HG03565 (cell line): ENCODE measurements at regions not wholly inside any gene's neighbourhood (a gene's known extent, or its start where the extent isn't known, plus 50 kb on each side); places are given as distances from the start of the nearest gene placed in this dataset.

Experiments used
- ATAC-seq: cut with Tn5 transposase; IDR thresholded peaks from one replicate; pipeline ENCODE4 v1.9.1; 2021; ENCODE audit warnings: mild to moderate bottlenecking, moderate library complexity; ENCODE audit not compliant: unreplicated experiment

DNA sequence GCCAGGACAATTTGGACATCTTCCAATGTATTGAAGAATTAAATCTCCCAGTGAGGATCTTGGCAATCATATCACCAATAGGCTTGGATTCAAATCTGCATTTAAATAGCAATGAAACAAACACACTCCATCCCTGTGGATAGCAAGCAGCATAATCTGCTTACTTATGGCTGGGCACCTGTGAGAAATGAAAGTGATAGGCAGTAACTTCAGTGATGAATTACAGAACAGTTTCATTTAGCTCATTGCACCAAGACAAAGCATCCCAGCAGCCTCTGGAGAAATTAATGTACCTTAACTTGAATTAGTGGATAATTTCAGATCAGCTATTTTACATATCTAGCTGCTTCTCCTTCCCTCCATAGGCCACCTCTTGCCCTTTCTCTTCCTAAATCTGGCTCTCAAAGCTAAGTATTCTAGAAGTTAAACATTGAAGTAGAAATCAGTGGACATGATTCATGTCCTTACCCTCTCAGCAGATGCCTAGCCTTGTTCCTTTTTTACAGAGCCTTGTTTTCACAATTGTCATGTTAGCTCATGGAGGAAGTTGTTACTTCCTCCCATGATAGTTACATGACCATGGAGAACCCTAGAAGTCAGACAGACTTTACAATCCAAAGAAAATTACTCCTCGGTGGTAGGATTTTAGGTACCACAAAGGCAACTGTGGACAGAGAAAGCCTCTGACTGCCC lies 88.5 kb upstream of the TACR1 start:
- ATAC-seq, result no peak

DNA sequence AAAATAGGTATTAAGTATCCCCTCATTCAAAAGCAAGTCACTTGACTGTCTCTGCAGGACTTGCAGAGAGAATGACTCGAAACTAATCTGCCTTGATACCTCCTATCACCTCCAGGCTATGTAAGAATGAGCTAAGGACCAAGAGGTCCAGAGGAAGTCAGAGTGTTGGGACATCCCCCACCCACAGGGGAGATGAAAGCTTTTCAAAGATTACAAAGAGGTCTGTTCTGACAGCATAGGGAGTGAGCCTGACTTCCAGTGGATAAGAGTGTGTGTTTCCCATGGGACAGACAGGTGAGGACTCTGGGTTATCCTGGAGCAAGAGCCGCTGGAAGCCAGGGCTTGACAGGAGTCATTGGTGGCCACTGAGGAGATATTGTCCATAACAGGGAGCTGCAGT lies 85.0 kb upstream of the TACR1 start:
- ATAC-seq, result peak; percentile 53

DNA sequence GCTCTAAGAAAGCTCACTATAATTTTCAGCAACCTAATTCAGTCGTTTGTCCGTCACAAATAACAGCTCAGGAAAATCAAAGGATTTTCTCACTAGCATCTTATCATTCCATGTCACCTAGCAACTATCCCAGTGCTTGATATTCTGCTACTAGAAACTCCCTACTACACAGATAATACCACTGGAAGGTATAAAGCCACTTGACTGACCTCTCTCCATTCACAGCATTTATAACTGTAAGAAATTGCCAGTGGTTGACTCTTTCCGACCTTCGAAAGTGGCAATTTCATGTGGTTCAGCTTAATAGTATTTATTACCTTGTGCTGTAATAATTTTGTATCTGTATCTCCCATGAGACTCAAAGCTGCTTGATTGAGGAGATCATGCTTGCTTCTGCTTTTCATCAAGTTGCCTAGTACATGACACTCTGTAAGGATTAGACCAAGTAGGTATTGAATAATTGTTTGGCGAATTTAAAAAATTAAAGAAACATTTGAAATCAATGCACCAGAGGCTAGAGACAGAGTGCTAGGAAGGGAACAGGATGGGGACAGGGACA lies 79.6 kb upstream of the TACR1 start:
- no peak for ATAC-seq

DNA sequence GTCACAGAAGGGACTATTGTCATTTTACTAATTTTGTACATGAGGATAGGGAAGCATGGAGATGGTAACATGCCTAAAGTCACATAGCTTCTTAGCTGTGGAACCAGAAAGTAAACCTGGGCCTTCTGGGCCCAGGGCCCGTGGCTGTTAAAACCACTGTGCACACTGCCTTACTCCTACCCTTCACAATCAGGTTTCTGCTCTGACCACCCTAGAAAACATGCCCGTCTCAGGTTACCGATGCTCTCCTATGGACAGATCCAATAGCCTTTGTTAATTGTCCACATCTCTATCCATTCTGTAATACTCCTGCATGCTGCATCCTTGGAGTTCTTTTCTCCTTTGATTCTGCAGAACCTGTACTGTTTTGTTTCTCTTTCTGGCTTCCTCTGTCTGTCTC lies 79.0 kb upstream of the TACR1 start:
- no peak for ATAC-seq

DNA sequence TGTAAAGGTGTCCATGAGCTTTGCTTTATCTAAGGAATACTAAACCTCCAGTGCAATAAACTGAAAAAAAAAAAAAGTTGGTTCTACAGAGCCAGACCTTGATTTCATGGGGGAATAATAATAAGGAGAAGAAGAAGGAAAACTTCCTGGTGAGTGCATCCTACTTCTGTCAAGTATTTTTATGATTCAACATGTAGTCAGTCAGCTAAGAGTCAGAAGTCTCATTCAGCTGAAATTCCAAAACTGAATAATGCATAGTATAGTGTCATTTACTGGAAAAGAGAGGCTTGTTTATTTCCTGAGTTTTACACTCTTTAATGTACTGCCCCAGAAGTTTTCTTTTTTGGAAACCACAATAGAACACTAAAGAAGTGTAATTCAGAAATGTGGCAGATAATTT lies 77.8 kb upstream of the TACR1 start:
- ATAC-seq, result no peak

DNA sequence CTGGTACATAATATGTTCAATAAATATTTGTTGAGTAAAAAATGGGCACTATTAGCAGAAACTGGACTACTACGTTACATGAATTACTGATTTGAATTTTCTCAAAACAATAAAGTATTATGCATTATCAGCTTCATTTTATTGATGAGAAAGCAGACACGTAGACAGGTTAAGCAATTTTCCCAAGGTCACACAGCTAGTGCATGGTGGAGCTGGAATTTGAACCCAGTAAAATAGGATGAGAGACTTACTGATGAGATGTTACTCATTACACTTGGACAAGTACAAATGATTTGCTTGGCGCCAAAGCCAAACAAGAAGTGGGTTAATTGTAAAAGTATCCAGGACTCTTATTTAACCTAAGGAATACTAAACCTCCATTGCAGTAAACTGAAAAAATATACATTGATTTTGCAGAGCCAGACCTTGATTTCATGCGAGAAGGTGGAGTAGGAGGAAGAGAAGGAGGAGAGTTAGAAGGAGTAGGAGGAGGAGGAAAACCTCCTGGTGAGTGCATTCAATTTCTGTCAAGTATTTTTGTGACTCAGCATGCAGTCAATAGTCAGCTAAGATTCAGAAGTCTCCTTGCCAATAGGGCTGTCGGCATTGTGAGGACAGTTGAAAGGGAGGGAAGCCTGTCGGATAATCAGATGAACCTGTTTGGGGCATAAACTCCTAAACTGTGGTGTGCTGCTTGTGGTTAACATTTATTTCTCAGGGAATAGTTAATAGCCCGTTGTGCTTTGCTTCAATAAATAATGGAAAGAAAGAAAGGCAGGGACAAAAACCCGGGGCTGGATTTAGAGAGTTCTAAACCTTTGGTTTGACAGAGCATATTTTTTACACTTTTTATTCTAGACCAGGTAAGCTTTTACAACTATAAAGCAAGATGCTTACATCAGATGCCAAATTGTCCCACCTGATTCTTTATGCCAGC lies 77.0 kb upstream of the TACR1 start:
- no peak for ATAC-seq

DNA sequence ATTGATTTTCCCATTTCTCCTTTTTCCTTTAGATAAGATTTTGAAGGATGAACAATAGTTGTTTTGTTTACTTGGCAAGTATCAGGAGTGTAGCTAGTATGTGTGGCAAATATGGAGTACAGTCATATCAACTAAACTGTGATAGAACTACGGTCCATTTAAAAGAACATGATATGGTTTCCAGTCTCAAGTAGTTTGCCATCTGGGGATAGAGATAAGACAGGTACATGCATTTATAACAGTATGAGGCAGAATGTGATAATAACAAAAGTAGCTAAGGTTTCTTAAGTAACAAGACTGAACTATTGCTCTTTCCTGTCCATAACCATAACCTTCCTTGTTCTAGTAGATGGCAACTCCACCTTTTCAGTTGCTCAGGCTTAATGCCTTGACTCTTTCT lies 75.6 kb upstream of the TACR1 start:
- no peak for ATAC-seq

DNA sequence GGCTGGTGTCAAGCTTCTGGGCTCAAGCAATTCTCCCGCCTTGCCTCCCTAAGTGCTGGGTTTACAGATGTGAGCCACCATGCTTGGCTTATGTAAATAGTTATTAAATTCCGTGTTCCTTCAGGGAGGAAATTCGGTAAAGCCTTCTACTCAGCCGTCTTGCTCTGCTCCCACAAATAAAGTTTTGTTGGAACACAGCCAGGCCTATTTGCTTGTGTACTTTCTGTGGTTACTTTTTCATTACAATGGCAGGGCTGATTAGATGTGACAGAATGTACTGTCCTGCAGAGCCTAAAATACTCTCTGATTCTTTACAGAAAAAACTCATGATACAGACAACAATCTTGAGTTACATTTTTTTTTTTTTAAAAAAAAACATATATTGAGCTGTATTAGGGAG lies 68.8 kb upstream of the TACR1 start:
- ATAC-seq, result no peak

DNA sequence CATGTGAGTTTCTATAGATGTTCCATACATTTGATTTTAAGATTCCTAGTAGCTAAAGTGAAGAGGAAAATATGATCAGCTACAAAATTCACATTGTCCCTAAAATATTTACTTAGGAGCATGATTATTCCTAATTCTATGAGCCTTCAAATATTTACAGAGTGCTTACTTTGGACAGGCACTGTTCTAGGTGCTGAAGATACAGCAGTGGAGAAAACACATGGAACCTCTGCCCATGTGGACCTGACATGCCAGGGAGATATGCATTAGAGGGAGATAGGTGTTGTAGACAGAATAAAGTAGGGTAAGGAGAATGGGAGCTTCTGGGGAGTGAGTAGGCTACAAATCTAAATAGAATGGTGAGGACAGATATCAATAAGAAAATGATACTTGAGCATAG lies 62.6 kb upstream of the TACR1 start:
- ATAC-seq, result no peak

DNA sequence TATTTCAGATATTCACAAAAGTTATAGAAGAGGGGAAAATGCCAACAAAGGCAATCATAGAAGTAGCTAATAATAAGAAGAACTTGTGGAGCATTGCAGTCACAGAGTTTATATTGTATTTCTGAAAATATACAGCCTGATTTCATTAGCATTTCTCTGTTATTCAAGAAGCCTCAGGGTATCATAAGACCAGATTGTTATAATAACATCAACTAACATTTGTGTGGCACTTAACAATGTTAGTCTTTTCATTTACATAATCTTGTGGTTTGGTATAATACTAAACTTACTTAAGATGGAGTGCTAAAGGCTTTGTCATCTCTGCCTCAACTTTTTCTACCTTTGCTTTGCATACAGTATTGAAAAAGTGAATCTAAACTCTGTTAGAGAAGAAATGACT lies 61.6 kb upstream of the TACR1 start:
- no peak for ATAC-seq

DNA sequence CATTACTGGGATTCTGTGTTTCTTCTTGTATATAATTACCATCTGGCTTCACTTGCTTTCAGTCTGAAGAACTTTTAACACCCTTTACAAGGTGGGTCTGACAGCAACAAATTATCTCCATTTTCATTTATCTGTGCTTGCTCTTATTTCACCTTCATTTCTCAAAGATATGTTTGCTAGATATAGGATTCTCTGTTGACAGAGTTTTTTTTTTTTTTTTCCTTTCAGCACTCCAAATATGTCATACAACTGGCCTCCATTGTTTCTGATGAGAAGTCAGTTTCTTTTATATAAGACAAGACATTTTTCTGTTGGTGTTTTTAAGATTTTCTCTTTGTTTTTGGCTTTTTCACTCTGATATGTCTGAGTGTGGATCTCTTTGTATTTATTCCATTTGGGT lies 59.3 kb upstream of the TACR1 start:
- ATAC-seq, result no peak

DNA sequence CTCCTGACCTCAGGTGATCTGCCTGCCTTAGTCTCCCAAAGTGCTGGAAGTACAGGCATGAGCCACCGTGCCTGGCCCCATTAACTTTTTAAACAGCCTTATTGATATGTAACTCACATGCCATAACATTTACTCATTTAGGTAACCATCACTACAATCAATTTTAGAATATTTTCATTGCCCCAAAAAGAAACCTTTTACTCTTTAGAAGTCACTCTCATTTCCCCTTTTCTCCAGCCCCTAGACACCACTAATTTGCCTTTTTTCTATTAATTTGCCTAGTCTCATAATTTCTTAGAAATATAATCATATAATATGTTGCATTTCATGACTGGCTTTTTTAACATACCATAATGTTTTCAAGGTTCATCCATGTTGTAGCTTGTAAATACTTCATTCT lies 57.2 kb upstream of the TACR1 start:
- ATAC-seq, result no peak

DNA sequence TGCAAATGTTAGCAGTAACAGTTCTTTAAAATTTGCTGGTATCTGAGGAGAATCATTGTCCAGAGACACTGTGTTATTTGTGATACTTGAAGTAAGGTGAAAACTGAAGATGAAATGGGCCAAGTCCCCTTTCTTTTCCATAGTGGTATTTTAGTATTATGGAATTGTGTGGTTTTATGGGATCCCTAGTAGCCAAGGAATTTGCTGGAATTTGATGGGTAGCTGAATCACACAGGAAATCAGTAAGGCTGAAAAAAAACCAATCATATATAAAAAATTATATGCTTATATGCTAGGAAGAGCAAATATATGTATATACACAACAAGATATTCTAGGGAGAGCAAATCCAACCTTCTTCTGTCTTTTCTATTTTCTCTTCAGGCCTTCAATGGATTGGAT lies 54.2 kb upstream of the TACR1 start:
- no peak for ATAC-seq

DNA sequence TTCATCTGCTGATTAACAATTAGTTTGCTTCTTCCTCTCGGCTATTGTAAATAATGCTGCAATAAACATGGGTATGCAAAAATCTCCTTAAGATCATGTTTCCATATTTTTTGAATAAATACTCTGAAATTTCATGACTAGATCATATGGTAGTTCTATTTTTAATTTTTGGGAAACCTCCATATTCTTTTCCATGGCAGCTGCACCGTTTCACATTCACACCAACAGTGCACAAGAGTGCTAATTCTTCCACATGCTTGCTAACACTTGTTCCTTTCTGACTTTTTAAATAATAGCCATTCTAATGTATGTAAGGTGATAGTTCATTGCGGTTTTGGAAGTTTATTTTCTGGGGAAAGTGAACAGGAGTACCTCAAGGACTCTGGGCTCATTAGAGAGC lies 52.6 kb upstream of the TACR1 start:
- ATAC-seq, result no peak
